ENCODE measurements at regions not wholly inside any gene's neighbourhood (a gene's known extent, or its start where the extent isn't known, plus 50 kb on each side); places are given as distances from the start of the nearest gene placed in this dataset.

DNA sequence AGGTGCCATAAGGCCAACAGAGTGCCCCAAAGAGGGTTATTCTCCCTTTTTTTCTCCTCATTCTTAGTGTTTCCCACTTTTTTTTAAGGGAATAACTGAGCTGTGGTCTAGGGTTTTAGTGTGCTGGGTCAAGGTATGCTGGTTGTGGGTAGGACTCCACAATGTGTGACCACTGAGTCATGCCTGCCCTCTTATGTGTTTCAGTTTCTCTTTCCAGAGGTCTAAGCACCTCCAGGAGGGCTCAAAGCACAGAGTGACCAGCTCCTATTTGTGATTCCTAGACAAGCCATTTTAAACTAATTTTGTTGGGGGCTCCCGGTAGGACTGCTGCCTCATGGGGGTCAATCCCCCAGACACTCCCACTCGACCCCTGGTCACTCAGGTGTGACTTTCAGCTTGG, 80.5 kb upstream of the GC start:
- DNase-seq (ENCODE audit: low spot score): no peak
- TF ChIP-seq, protein P1, sequence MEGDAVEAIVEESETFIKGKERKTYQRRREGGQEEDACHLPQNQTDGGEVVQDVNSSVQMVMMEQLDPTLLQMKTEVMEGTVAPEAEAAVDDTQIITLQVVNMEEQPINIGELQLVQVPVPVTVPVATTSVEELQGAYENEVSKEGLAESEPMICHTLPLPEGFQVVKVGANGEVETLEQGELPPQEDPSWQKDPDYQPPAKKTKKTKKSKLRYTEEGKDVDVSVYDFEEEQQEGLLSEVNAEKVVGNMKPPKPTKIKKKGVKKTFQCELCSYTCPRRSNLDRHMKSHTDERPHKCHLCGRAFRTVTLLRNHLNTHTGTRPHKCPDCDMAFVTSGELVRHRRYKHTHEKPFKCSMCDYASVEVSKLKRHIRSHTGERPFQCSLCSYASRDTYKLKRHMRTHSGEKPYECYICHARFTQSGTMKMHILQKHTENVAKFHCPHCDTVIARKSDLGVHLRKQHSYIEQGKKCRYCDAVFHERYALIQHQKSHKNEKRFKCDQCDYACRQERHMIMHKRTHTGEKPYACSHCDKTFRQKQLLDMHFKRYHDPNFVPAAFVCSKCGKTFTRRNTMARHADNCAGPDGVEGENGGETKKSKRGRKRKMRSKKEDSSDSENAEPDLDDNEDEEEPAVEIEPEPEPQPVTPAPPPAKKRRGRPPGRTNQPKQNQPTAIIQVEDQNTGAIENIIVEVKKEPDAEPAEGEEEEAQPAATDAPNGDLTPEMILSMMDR (IDR thresholded peaks at IDR 0.05; ENCODE audit: extremely low read depth, missing control alignments): no peak

- no peak for DNase-seq (ENCODE audit: low spot score)
- TF ChIP-seq, protein P1 (IDR thresholded peaks at IDR 0.05; ENCODE audit: extremely low read depth, missing control alignments): no peak
Observed at GRCh38 chr4:71866212-71866885, 82.5 kb upstream of the GC start.

DNA sequence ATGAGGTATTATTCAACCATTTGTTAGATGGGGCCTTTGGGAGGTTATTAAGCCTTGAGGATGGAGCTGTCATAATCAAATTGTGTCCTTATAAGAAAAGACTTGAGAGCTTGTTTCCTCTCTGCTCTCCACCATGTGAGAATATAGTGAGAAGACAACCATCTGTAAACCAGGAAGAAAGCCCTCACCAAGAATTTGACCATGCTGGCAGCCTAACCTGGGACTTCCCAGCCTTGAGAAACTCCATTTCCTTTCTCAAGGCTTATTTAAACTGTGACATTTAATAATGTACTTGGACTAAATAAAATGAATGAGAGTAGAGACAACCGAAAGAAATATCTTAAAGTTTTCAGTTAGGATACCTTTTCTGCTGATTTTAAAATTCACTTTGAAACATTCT, 83.7 kb upstream of the GC start:
- TF ChIP-seq, protein P1 (IDR thresholded peaks at IDR 0.05; ENCODE audit: extremely low read depth, missing control alignments): no peak
- no peak for DNase-seq (ENCODE audit: low spot score)

- TF ChIP-seq, protein P1 (IDR thresholded peaks at IDR 0.05; ENCODE audit: extremely low read depth, missing control alignments): no peak
- no peak for DNase-seq (ENCODE audit: low spot score)
Observed at GRCh38 chr4:71870456-71870855, 86.6 kb upstream of the GC start.

GRCh38 chr4:71872221-71872620, 88.3 kb upstream of the GC start:
- TF ChIP-seq, protein P1 (IDR thresholded peaks at IDR 0.05; ENCODE audit: extremely low read depth, missing control alignments): no peak
- no peak for DNase-seq (ENCODE audit: low spot score)

DNA sequence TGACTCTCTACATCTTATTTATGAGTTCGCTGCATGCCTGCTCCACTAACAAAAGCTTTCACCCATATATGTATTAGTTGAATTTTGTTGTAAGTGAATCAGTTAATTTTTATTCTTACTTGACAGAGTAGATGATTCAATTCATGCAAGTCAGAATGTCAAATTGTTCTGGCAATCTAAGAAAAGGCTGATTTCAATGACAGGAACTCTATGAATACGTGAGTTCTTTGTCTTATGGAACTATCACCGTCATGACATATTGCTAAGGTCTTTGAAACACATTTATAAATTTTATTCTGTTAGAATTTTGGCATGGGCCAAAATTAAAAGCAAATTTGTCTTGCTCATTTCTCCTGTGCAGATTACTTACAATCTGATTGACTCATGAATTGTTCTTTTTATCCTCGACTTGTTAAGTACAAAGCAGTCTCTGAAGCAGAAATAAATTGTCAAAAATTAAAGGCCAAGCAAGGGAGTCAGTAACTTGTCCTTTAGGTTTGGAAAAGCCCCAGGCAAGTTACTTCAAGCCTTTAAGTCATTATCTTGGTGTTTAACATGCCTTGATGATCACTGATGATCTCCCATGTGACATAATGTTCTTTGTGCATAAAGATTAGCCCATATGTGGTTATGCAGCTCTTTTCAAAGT, 89.0 kb upstream of the GC start:
- DNase-seq (ENCODE audit: low spot score): no peak
- TF ChIP-seq, protein P1 (IDR thresholded peaks at IDR 0.05; ENCODE audit: extremely low read depth, missing control alignments): no peak

DNA sequence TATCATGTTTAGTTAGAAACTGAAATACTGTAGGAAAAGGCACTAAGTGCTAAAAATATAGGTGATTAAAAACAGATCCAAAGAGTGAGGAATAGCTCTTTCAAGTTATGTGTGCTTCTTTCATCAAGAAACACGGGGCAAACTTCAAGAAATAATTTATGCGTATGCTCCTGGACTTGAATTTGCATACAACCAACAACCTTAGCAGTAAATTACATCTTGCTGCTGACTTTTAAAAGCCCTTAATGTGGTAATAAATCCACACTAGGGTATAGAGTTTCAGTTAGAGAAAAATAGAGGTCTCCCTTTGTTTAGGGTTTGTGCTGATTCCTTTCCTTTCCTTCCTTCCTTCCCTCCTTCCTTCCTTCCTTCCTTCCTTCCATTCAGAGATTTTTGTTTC, 94.5 kb upstream of the GC start:
- TF ChIP-seq, protein P1 (IDR thresholded peaks at IDR 0.05; ENCODE audit: extremely low read depth, missing control alignments): no peak
- no peak for DNase-seq (ENCODE audit: low spot score)
